Glutamatergic neuron (in vitro differentiated cells): ENCODE measurements at regions not wholly inside any gene's neighbourhood (a gene's known extent, or its start where the extent isn't known, plus 50 kb on each side); places are given as distances from the start of the nearest gene placed in this dataset.

Source experiments
- DNase-seq: peaks from one replicate; pipeline ENCODE4 v3.0.0; 2022
- H3K27ac Mint-ChIP-seq: one replicate; pipeline ENCODE4 v1.8.0; 2020; ENCODE audit warnings: mild to moderate bottlenecking, mixed read lengths, inconsistent platforms; ENCODE audit not compliant: unreplicated experiment
- H3K27me3 Mint-ChIP-seq: one replicate; pipeline ENCODE4 v1.8.0; 2020; ENCODE audit warnings: mild to moderate bottlenecking, moderate library complexity, mixed read lengths, inconsistent platforms; ENCODE audit not compliant: unreplicated experiment
- H3K36me3 Mint-ChIP-seq: one replicate; pipeline ENCODE4 v1.8.0; 2020; ENCODE audit warnings: mild to moderate bottlenecking, mixed read lengths, inconsistent platforms; ENCODE audit not compliant: unreplicated experiment
- H3K4me1 Mint-ChIP-seq: one replicate; pipeline ENCODE4 v1.8.0; 2020; ENCODE audit warnings: mild to moderate bottlenecking, low read depth, mixed read lengths, inconsistent platforms; ENCODE audit not compliant: unreplicated experiment
- H3K4me3 Mint-ChIP-seq: one replicate; pipeline ENCODE4 v1.8.0; 2020; ENCODE audit warnings: mild to moderate bottlenecking, mixed read lengths, inconsistent platforms; ENCODE audit not compliant: unreplicated experiment
- H3K9me3 Mint-ChIP-seq: one replicate; pipeline ENCODE4 v1.8.0; 2020; ENCODE audit warnings: mild to moderate bottlenecking, moderate library complexity, mixed read lengths, inconsistent platforms; ENCODE audit not compliant: unreplicated experiment
- CTCF ChIP-seq: fragments of 200-600 bp; sonication (generic); IDR thresholded peaks from one replicate; pipeline ENCODE4 v1.5.0; 2021; ENCODE audit not compliant: partially characterized antibody, unreplicated experiment

GRCh38 chr7:32256376-32256775 is 186.2 kb upstream of the PDE1C start:
- no peak for TF ChIP-seq CTCF
- peaks cover 5% of the 10 kb centered on the region for H3K9me3 Mint-ChIP-seq
- peaks cover 2% of the 10 kb centered on the region for H3K27me3 Mint-ChIP-seq
- H3K4me1 Mint-ChIP-seq: peaks cover 21% of the 10 kb centered on the region
- H3K36me3 Mint-ChIP-seq: no peaks in the 10 kb centered on the region
- H3K27ac Mint-ChIP-seq: no peak overlapping the region
- H3K4me3 Mint-ChIP-seq: no peak overlapping the region
- no peak for DNase-seq

GRCh38 chr7:32255036-32255435 is 184.8 kb upstream of the PDE1C start:
- Mint-ChIP-seq H3K4me1 (peaks cover 28% of the 10 kb centered on the region), H3K9me3 (peaks cover 7% of the 10 kb centered on the region), H3K27ac (no peak overlapping the region), H3K36me3 (no peaks in the 10 kb centered on the region), H3K27me3 (peaks cover 2% of the 10 kb centered on the region), H3K4me3 (no peak overlapping the region)
- no peak for DNase-seq
- TF ChIP-seq CTCF: no peak

GRCh38 chr7:32253299-32253698 is 183.1 kb upstream of the PDE1C start:
- Mint-ChIP-seq H3K4me1 (peaks cover 28% of the 10 kb centered on the region), H3K27ac (no peak overlapping the region), H3K27me3 (peaks cover 2% of the 10 kb centered on the region), H3K9me3 (peaks cover 8% of the 10 kb centered on the region), H3K4me3 (no peak overlapping the region), H3K36me3 (no peaks in the 10 kb centered on the region)
- no peak for DNase-seq
- no peak for TF ChIP-seq CTCF

GRCh38 chr7:32251659-32252058 is 181.5 kb upstream of the PDE1C start:
- peaks cover 6% of the 10 kb centered on the region for H3K9me3 Mint-ChIP-seq
- peaks cover 23% of the 10 kb centered on the region for H3K4me1 Mint-ChIP-seq
- no peaks in the 10 kb centered on the region for H3K36me3 Mint-ChIP-seq
- no peak overlapping the region for H3K4me3 Mint-ChIP-seq
- TF ChIP-seq CTCF: no peak
- peaks cover under 1% of the 10 kb centered on the region for H3K27me3 Mint-ChIP-seq
- peak overlapping the region; percentile 83 for H3K27ac Mint-ChIP-seq
- no peak for DNase-seq

- TF ChIP-seq CTCF: no peak
- Mint-ChIP-seq H3K36me3 (no peaks in the 10 kb centered on the region), H3K9me3 (peaks cover 3% of the 10 kb centered on the region), H3K4me1 (peaks cover 22% of the 10 kb centered on the region), H3K27ac (peak overlapping the region; percentile 83), H3K27me3 (no peaks in the 10 kb centered on the region), H3K4me3 (no peak overlapping the region)
- no peak for DNase-seq
These were observed 180.5 kb upstream of the PDE1C start for GRCh38 chr7:32250471-32251260.
